MM.1S (cell line): ENCODE measurements at regions not wholly inside any gene's neighbourhood (a gene's known extent, or its start where the extent isn't known, plus 50 kb on each side); places are given as distances from the start of the nearest gene placed in this dataset.
"Not testable (repeated sequence)": the region's sequence is repeated elsewhere in the genome, so short reads cannot be mapped to it uniquely, and the experiment has no call there.

Experiments
- EZH2phosphoT487 ChIP-seq: fragments of 300-600 bp; sonication (generic); IDR thresholded peaks from 2 replicates; pipeline ENCODE4 v1.6.1; 2018; ENCODE audit warnings: antibody characterized with exemption, low read length
- TF ChIP-seq, protein P1 (sequence below): fragments of 300-600 bp; sonication (generic); IDR thresholded peaks from 2 replicates; pipeline ENCODE4 v1.5.1; 2016; ENCODE audit warnings: antibody characterized with exemption, low read length, mixed read lengths

DNA sequence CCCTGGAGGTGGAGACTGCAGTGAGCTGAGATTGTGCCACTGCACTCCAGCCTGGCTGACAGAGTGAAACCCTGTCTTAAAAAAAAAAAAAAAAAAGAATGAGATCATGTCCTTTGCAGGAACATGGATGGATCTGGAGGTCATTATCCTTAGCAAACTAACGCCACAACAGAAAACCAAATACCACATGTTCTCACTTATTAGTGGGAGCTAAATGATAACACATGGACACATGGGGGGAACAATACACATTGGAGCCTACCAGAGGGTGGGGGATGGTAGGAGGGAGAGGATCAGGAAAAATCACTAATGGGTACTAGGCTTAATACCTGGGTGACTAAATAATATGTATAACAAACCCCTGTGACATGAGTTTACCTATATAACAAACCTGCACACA, 108.0 kb upstream of the FHL2 start:
- TF ChIP-seq, protein P1, sequence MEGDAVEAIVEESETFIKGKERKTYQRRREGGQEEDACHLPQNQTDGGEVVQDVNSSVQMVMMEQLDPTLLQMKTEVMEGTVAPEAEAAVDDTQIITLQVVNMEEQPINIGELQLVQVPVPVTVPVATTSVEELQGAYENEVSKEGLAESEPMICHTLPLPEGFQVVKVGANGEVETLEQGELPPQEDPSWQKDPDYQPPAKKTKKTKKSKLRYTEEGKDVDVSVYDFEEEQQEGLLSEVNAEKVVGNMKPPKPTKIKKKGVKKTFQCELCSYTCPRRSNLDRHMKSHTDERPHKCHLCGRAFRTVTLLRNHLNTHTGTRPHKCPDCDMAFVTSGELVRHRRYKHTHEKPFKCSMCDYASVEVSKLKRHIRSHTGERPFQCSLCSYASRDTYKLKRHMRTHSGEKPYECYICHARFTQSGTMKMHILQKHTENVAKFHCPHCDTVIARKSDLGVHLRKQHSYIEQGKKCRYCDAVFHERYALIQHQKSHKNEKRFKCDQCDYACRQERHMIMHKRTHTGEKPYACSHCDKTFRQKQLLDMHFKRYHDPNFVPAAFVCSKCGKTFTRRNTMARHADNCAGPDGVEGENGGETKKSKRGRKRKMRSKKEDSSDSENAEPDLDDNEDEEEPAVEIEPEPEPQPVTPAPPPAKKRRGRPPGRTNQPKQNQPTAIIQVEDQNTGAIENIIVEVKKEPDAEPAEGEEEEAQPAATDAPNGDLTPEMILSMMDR = not testable (repeated sequence)
- TF ChIP-seq EZH2phosphoT487 = not testable (repeated sequence)
